ENCODE measurements at regions not wholly inside any gene's neighbourhood (a gene's known extent, or its start where the extent isn't known, plus 50 kb on each side); places are given as distances from the start of the nearest gene placed in this dataset.

DNA sequence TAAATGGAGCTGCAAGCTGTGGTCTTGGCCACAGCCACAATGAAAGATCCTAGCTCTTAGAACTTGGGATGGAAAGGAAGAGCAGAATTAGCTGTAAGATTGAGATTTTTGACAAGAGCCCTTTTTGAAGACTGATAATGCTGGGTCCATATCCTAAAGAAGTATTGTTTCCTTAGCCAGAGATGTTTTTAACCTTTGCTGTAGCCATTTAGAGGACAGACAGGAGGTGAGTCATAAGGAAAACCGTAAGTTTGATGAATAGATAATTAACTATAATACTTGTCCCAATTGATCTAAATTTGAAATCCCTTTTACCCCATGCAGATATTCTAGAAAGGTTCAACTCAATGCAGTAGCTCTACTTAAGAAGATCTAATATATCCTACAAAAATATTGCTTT is 213.7 kb downstream of the HTR1B start:
- peaks cover 0 to 23% (median 4%) of the 10 kb centered on the region in 8 donors for H3K9me3 Mint-ChIP-seq
- H3K4me1 Mint-ChIP-seq: no peaks in the 10 kb centered on the region
- CTCF ChIA-PET (ENCODE audit: partially characterized antibody): no interaction called here
- Histone ChIP-seq H3K27ac (ENCODE audit: low read depth, low read length) (no peak overlapping the region), H3K36me3 (ENCODE audit: insufficient read depth, low read length) (no peaks in the 10 kb centered on the region), H3K27me3 (ENCODE audit: insufficient read depth, low read length) (no peaks in the 10 kb centered on the region), H3K4me1 (ENCODE audit: insufficient read depth, low read length) (no peaks in the 10 kb centered on the region), H3K9me3 (ENCODE audit: control insufficient read depth in 1 of 2, low read length in 2 of 2) (no peaks in the 10 kb centered on the region), H3K4me3 (ENCODE audit: low read length in 2 of 2) (no peak overlapping the region)
- no peak overlapping the region for H3K4me3 Mint-ChIP-seq
- no peak for DNase-seq
- no peaks in the 10 kb centered on the region for H3K27me3 Mint-ChIP-seq
- intact Hi-C loops (cut with micrococcal nuclease): no loop called here
- POLR2A ChIA-PET (ENCODE audit: partially characterized antibody): no interaction called here
- H3K27ac Mint-ChIP-seq: no peak overlapping the region
- H3K36me3 Mint-ChIP-seq: no peaks in the 10 kb centered on the region

DNA sequence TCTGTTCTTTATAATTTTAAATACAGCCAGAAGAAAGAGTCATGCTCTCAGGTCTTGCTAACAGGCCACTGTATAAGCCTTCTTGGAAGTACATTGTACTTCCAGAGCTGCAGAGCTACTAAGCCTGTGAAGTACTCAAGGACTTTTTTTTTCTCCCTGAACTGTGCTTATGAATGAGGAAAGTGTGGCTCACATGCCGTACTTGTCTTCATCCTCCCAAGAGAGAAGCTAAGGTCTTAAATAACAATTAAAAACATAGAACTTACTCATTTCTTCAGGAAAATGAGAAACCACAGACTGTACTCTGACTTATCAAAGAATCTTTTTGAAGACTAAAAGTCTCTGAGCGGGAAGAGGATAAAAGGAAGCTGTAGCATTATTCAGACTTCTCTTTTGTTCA is 218.3 kb downstream of the HTR1B start:
- Histone ChIP-seq H3K27ac (ENCODE audit: low read depth, low read length) (no peak overlapping the region), H3K9me3 (ENCODE audit: control insufficient read depth in 1 of 2, low read length in 2 of 2) (no peaks in the 10 kb centered on the region), H3K4me3 (ENCODE audit: low read length in 2 of 2) (no peak overlapping the region), H3K27me3 (ENCODE audit: insufficient read depth, low read length) (no peaks in the 10 kb centered on the region), H3K4me1 (ENCODE audit: insufficient read depth, low read length) (no peaks in the 10 kb centered on the region), H3K36me3 (ENCODE audit: insufficient read depth, low read length) (no peaks in the 10 kb centered on the region)
- Mint-ChIP-seq H3K9me3 (peaks cover 0 to 9% (median 3%) of the 10 kb centered on the region in 8 donors), H3K27ac (no peak overlapping the region), H3K27me3 (no peaks in the 10 kb centered on the region), H3K36me3 (no peaks in the 10 kb centered on the region), H3K4me1 (no peaks in the 10 kb centered on the region), H3K4me3 (no peak overlapping the region)
- DNase-seq: no peak
- ChIA-PET POLR2A (ENCODE audit: partially characterized antibody) (no interaction called here), CTCF (ENCODE audit: partially characterized antibody) (no interaction called here)
- intact Hi-C loops (cut with micrococcal nuclease): no loop called here

DNA sequence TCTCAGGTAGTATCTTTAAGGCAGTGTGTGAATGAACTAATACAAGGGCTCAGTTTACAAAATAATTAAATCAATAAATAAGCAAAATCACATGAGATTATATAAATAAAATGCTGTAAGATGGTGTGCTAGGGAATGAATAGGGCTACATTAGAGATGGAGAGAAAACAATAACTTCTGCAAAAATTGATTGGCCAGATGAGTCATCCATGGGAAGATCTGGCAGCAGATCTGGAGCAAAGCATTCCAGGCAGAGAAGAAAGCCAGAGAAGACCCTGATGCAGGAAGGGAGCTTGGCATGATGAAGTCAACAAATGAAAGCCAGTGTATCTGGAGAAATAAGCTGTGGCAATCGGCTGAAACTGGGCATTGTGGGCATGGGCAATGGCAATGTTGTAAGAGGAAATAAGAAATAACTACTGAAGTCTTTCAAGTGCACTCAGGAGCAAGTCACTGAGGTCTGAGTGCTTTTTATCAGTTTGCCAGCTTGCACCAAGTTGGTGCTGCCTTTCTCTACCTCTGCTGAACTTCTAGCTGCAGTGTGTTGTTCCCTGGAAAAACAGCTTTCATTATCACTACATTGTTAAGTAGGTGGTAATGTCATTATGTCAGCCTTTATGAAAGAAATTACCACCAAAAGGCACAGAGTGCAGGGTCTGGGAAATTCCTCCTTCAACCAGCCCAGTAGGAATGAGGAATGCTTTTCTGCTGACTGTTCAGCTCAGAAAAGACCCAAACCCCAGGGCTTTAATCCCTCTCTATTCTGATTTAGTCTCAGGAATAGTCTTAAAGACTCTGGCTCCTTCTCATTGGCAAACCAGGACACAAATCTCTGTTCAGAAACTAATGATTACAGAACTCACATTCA is 231.6 kb downstream of the HTR1B start:
- no peak for DNase-seq
- Mint-ChIP-seq H3K4me3 (no peak overlapping the region), H3K36me3 (no peaks in the 10 kb centered on the region), H3K9me3 (peaks cover 0 to 6% (median under 1%) of the 10 kb centered on the region in 8 donors), H3K27ac (no peak overlapping the region), H3K4me1 (no peaks in the 10 kb centered on the region), H3K27me3 (no peaks in the 10 kb centered on the region)
- ChIA-PET CTCF (ENCODE audit: partially characterized antibody) (no interaction called here), POLR2A (ENCODE audit: partially characterized antibody) (no interaction called here)
- H3K9me3 ChIP-seq (ENCODE audit: control insufficient read depth in 1 of 2, low read length in 2 of 2): no peaks in the 10 kb centered on the region
- intact Hi-C loops (cut with micrococcal nuclease): no loop called here
- H3K4me3 ChIP-seq (ENCODE audit: low read length in 2 of 2): no peak overlapping the region
- no peaks in the 10 kb centered on the region for H3K27me3 ChIP-seq (ENCODE audit: insufficient read depth, low read length)
- no peaks in the 10 kb centered on the region for H3K4me1 ChIP-seq (ENCODE audit: insufficient read depth, low read length)
- H3K27ac ChIP-seq (ENCODE audit: low read depth, low read length): no peak overlapping the region
- H3K36me3 ChIP-seq (ENCODE audit: insufficient read depth, low read length): no peaks in the 10 kb centered on the region

DNA sequence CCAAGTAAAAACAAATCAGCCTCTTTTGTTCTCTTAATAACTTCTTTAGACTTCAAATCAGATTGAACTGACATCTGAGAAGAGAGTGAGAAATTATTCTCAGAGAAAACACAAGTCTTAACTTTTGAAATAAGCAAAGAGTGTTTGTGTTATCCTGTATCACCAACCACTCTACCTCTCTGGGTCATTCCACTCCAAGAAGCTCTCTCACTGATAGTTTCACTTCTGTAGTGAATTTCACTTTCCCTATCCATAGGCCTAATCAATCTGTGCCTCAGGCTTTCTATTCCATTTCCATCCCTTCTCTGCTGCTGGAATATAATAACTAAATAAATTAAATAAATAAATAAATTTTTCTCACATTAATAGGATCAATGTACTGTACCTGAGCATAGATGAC is 235.0 kb downstream of the HTR1B start:
- Mint-ChIP-seq H3K27ac (peak overlapping the region in 1 of 7 donors; percentile 53), H3K36me3 (no peaks in the 10 kb centered on the region), H3K27me3 (no peaks in the 10 kb centered on the region), H3K4me3 (no peak overlapping the region), H3K9me3 (peaks cover 0 to 11% (median 5%) of the 10 kb centered on the region in 8 donors), H3K4me1 (no peaks in the 10 kb centered on the region)
- Histone ChIP-seq H3K36me3 (ENCODE audit: insufficient read depth, low read length) (no peaks in the 10 kb centered on the region), H3K27me3 (ENCODE audit: insufficient read depth, low read length) (no peaks in the 10 kb centered on the region), H3K4me1 (ENCODE audit: insufficient read depth, low read length) (no peaks in the 10 kb centered on the region), H3K27ac (ENCODE audit: low read depth, low read length) (no peak overlapping the region), H3K4me3 (ENCODE audit: low read length in 2 of 2) (no peak overlapping the region), H3K9me3 (ENCODE audit: control insufficient read depth in 1 of 2, low read length in 2 of 2) (no peaks in the 10 kb centered on the region)
- CTCF ChIA-PET (ENCODE audit: partially characterized antibody): no interaction called here
- no peak for DNase-seq
- intact Hi-C loops (cut with micrococcal nuclease): no loop called here
- POLR2A ChIA-PET (ENCODE audit: partially characterized antibody): no interaction called here

DNA sequence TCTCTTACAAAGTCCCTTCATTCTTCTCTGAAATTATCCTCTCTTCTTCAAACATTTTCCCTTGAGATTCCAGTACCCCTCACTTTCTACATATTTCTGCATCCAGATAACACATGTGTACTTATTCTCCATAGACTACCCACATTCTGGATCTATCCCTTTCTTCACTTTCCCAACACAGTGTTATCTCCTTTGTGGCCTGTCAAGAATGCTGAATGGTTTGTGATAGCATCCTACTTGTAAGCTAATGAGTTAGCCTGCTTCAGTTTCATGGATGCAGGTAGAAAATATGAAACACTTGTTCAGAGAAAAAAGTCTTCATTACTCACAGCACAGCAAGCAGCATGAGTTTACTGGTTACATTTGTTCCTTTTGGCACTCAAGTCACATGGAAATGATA is 245.4 kb downstream of the HTR1B start:
- Histone ChIP-seq H3K27me3 (ENCODE audit: insufficient read depth, low read length) (no peaks in the 10 kb centered on the region), H3K36me3 (ENCODE audit: insufficient read depth, low read length) (no peaks in the 10 kb centered on the region), H3K4me1 (ENCODE audit: insufficient read depth, low read length) (no peaks in the 10 kb centered on the region), H3K27ac (ENCODE audit: low read depth, low read length) (no peak overlapping the region), H3K4me3 (ENCODE audit: low read length in 2 of 2) (no peak overlapping the region), H3K9me3 (ENCODE audit: control insufficient read depth in 1 of 2, low read length in 2 of 2) (no peaks in the 10 kb centered on the region)
- Mint-ChIP-seq H3K27ac (no peak overlapping the region), H3K4me3 (no peak overlapping the region), H3K27me3 (no peaks in the 10 kb centered on the region), H3K36me3 (no peaks in the 10 kb centered on the region), H3K9me3 (peaks cover 0 to 12% (median 6%) of the 10 kb centered on the region in 8 donors), H3K4me1 (no peaks in the 10 kb centered on the region)
- POLR2A ChIA-PET (ENCODE audit: partially characterized antibody): no interaction called here
- no peak for DNase-seq
- CTCF ChIA-PET (ENCODE audit: partially characterized antibody): no interaction called here
- intact Hi-C loops (cut with micrococcal nuclease): no loop called here

DNA sequence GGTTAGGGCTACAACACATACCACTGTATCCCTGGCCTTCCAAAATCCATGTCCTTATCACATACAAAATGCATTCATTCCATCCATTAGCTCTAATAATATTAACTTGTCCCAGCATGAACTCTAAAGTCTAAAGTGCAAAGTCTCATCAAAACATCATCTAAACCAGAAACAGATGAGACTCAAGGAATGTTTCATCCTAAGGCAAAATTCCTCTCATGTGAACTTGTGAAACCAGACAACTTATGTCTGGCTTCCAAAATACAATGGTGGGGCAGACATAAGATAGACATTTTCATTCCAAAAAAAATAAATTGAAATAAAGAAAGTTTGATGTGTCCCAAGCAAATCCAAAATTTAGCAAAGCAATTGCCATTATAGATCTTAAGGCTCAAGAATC is 257.4 kb downstream of the HTR1B start:
- Histone ChIP-seq H3K27me3 (ENCODE audit: insufficient read depth, low read length) (no peaks in the 10 kb centered on the region), H3K36me3 (ENCODE audit: insufficient read depth, low read length) (no peaks in the 10 kb centered on the region), H3K9me3 (ENCODE audit: control insufficient read depth in 1 of 2, low read length in 2 of 2) (no peaks in the 10 kb centered on the region), H3K4me1 (ENCODE audit: insufficient read depth, low read length) (no peaks in the 10 kb centered on the region), H3K4me3 (ENCODE audit: low read length in 2 of 2) (no peak overlapping the region), H3K27ac (ENCODE audit: low read depth, low read length) (no peak overlapping the region)
- POLR2A ChIA-PET (ENCODE audit: partially characterized antibody): no interaction called here
- H3K36me3 Mint-ChIP-seq: no peaks in the 10 kb centered on the region
- peaks cover 0 to 15% (median 7%) of the 10 kb centered on the region in 8 donors for H3K9me3 Mint-ChIP-seq
- no peaks in the 10 kb centered on the region for H3K27me3 Mint-ChIP-seq
- CTCF ChIA-PET (ENCODE audit: partially characterized antibody): no interaction called here
- H3K4me3 Mint-ChIP-seq: no peak overlapping the region
- H3K4me1 Mint-ChIP-seq: no peaks in the 10 kb centered on the region
- no peak overlapping the region for H3K27ac Mint-ChIP-seq
- DNase-seq: no peak
- intact Hi-C loops (cut with micrococcal nuclease): no loop called here

DNA sequence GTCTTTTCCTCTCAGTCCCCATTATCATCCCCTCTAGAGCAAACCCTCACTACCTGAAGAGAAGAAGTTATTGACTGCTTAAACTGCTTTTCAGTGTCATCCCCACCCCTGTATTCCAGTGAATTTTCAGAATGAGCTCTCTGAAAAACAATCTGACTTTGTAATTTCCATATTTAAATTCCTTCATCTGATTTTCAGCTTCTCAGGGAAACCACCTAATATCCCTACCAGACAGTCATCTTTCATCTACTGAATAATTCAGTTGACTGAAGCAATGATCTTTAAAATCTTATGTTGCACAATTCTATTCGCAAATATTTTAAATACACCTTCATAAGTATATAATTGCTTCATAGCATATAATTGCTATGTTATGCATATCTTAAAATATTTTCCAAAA is 258.7 kb downstream of the HTR1B start:
- Histone ChIP-seq H3K4me3 (ENCODE audit: low read length in 2 of 2) (no peak overlapping the region), H3K36me3 (ENCODE audit: insufficient read depth, low read length) (no peaks in the 10 kb centered on the region), H3K27ac (ENCODE audit: low read depth, low read length) (no peak overlapping the region), H3K27me3 (ENCODE audit: insufficient read depth, low read length) (no peaks in the 10 kb centered on the region), H3K9me3 (ENCODE audit: control insufficient read depth in 1 of 2, low read length in 2 of 2) (no peaks in the 10 kb centered on the region), H3K4me1 (ENCODE audit: insufficient read depth, low read length) (no peaks in the 10 kb centered on the region)
- Mint-ChIP-seq H3K27ac (no peak overlapping the region), H3K27me3 (no peaks in the 10 kb centered on the region), H3K4me3 (no peak overlapping the region), H3K9me3 (peaks cover 0 to 21% (median 9%) of the 10 kb centered on the region in 8 donors), H3K36me3 (no peaks in the 10 kb centered on the region), H3K4me1 (no peaks in the 10 kb centered on the region)
- ChIA-PET POLR2A (ENCODE audit: partially characterized antibody) (no interaction called here), CTCF (ENCODE audit: partially characterized antibody) (no interaction called here)
- intact Hi-C loops (cut with micrococcal nuclease): no loop called here
- no peak for DNase-seq

All from CD4-positive, alpha-beta memory T cell (primary cell).